ENCODE measurements at regions not wholly inside any gene's neighbourhood (a gene's known extent, or its start where the extent isn't known, plus 50 kb on each side); places are given as distances from the start of the nearest gene placed in this dataset.

GRCh38 chr11:90363739-90364138, 140.9 kb upstream of the CHORDC1 start:
- no peaks in the 10 kb centered on the region for H3K27me3 ChIP-seq (replicated peaks; ENCODE audit: insufficient read depth, low read length)
- no peaks in the 10 kb centered on the region for H3K36me3 ChIP-seq (replicated peaks; ENCODE audit: insufficient read depth, low read length)
- H3K4me2 ChIP-seq (ENCODE audit: low read depth, low read length): no peak overlapping the region
- no peaks in the 10 kb centered on the region for H3K9me2 ChIP-seq (replicated peaks; ENCODE audit: insufficient read depth, low read length)
- no peak overlapping the region for H3K4me3 ChIP-seq (ENCODE audit: low read length)
- no peak overlapping the region for H3K27ac ChIP-seq (ENCODE audit: low read length)
- no peaks in the 10 kb centered on the region for H3F3A ChIP-seq (ENCODE audit: insufficient read depth, low read length)
- H3K9ac ChIP-seq (ENCODE audit: low read length): no peak overlapping the region
- H3K79me2 ChIP-seq (ENCODE audit: low read length): no peaks in the 10 kb centered on the region
- H3K4me1 ChIP-seq (ENCODE audit: low read length): no peaks in the 10 kb centered on the region
- no peaks in the 10 kb centered on the region for H3K9me3 ChIP-seq (replicated peaks; ENCODE audit: insufficient read depth, low read length)
- no peak overlapping the region for H2AFZ ChIP-seq (ENCODE audit: low read length)
- TF ChIP-seq CTCF (IDR thresholded peaks at IDR 0.05; ENCODE audit: low read length) (no peak), EZH2phosphoT487 (IDR thresholded peaks at IDR 0.05; ENCODE audit: low read length) (no peak), EZH2 (optimal IDR thresholded peaks at IDR 0.05; ENCODE audit: low read depth, low read length) (no peak)
- H4K20me1 ChIP-seq (ENCODE audit: insufficient read depth, low read length): no peaks in the 10 kb centered on the region
- DNase-seq: no peak

GRCh38 chr11:90355200-90355599, 132.4 kb upstream of the CHORDC1 start:
- Histone ChIP-seq H3K9ac (ENCODE audit: low read length) (no peak overlapping the region), H3K36me3 (replicated peaks; ENCODE audit: insufficient read depth, low read length) (no peaks in the 10 kb centered on the region), H2AFZ (ENCODE audit: low read length) (no peak overlapping the region), H3F3A (ENCODE audit: insufficient read depth, low read length) (no peaks in the 10 kb centered on the region), H3K27ac (ENCODE audit: low read length) (no peak overlapping the region), H3K27me3 (replicated peaks; ENCODE audit: insufficient read depth, low read length) (no peaks in the 10 kb centered on the region), H3K9me2 (replicated peaks; ENCODE audit: insufficient read depth, low read length) (no peaks in the 10 kb centered on the region), H3K4me2 (ENCODE audit: low read depth, low read length) (no peak overlapping the region), H3K79me2 (ENCODE audit: low read length) (no peaks in the 10 kb centered on the region), H4K20me1 (ENCODE audit: insufficient read depth, low read length) (no peaks in the 10 kb centered on the region), H3K4me1 (ENCODE audit: low read length) (no peaks in the 10 kb centered on the region), H3K4me3 (ENCODE audit: low read length) (no peak overlapping the region), H3K9me3 (replicated peaks; ENCODE audit: insufficient read depth, low read length) (no peaks in the 10 kb centered on the region)
- no peak for TF ChIP-seq EZH2 (optimal IDR thresholded peaks at IDR 0.05; ENCODE audit: low read depth, low read length)
- TF ChIP-seq CTCF (IDR thresholded peaks at IDR 0.05; ENCODE audit: low read length): no peak
- TF ChIP-seq EZH2phosphoT487 (IDR thresholded peaks at IDR 0.05; ENCODE audit: low read length): no peak
- no peak for DNase-seq

GRCh38 chr11:90349731-90350130, 126.9 kb upstream of the CHORDC1 start:
- H2AFZ ChIP-seq (ENCODE audit: low read length): no peak overlapping the region
- H3F3A ChIP-seq (ENCODE audit: insufficient read depth, low read length): no peaks in the 10 kb centered on the region
- H3K4me1 ChIP-seq (ENCODE audit: low read length): no peaks in the 10 kb centered on the region
- H3K79me2 ChIP-seq (ENCODE audit: low read length): no peaks in the 10 kb centered on the region
- H3K27ac ChIP-seq (ENCODE audit: low read length): no peak overlapping the region
- TF ChIP-seq CTCF (IDR thresholded peaks at IDR 0.05; ENCODE audit: low read length): no peak
- H4K20me1 ChIP-seq (ENCODE audit: insufficient read depth, low read length): no peaks in the 10 kb centered on the region
- H3K36me3 ChIP-seq (replicated peaks; ENCODE audit: insufficient read depth, low read length): no peaks in the 10 kb centered on the region
- no peak for DNase-seq
- no peak overlapping the region for H3K9ac ChIP-seq (ENCODE audit: low read length)
- no peak overlapping the region for H3K4me2 ChIP-seq (ENCODE audit: low read depth, low read length)
- no peaks in the 10 kb centered on the region for H3K9me2 ChIP-seq (replicated peaks; ENCODE audit: insufficient read depth, low read length)
- no peaks in the 10 kb centered on the region for H3K27me3 ChIP-seq (replicated peaks; ENCODE audit: insufficient read depth, low read length)
- no peaks in the 10 kb centered on the region for H3K9me3 ChIP-seq (replicated peaks; ENCODE audit: insufficient read depth, low read length)
- no peak overlapping the region for H3K4me3 ChIP-seq (ENCODE audit: low read length)

- DNase-seq: no peak
- no peaks in the 10 kb centered on the region for H3K9me3 ChIP-seq (replicated peaks; ENCODE audit: insufficient read depth, low read length)
Measured at GRCh38 chr11:90344546-90344945, 121.7 kb upstream of the CHORDC1 start.

More at GRCh38 chr11:90344546-90344945, 121.7 kb upstream of the CHORDC1 start:
- Histone ChIP-seq H3K9ac (ENCODE audit: low read length) (no peak overlapping the region), H3K27me3 (replicated peaks; ENCODE audit: insufficient read depth, low read length) (no peaks in the 10 kb centered on the region), H3K36me3 (replicated peaks; ENCODE audit: insufficient read depth, low read length) (no peaks in the 10 kb centered on the region), H3K4me1 (ENCODE audit: low read length) (no peaks in the 10 kb centered on the region), H3K4me3 (ENCODE audit: low read length) (no peak overlapping the region), H4K20me1 (ENCODE audit: insufficient read depth, low read length) (no peaks in the 10 kb centered on the region), H3K4me2 (ENCODE audit: low read depth, low read length) (no peak overlapping the region), H3K79me2 (ENCODE audit: low read length) (no peaks in the 10 kb centered on the region), H3K27ac (ENCODE audit: low read length) (no peak overlapping the region), H3K9me2 (replicated peaks; ENCODE audit: insufficient read depth, low read length) (no peaks in the 10 kb centered on the region), H2AFZ (ENCODE audit: low read length) (no peak overlapping the region), H3F3A (ENCODE audit: insufficient read depth, low read length) (no peaks in the 10 kb centered on the region)
- TF ChIP-seq CTCF (IDR thresholded peaks at IDR 0.05; ENCODE audit: low read length): no peak
- TF ChIP-seq EZH2phosphoT487 (IDR thresholded peaks at IDR 0.05; ENCODE audit: low read length): no peak
- TF ChIP-seq EZH2 (optimal IDR thresholded peaks at IDR 0.05; ENCODE audit: low read depth, low read length): no peak
